ENCODE measurements at regions not wholly inside any gene's neighbourhood (a gene's known extent, or its start where the extent isn't known, plus 50 kb on each side); places are given as distances from the start of the nearest gene placed in this dataset.

DNA sequence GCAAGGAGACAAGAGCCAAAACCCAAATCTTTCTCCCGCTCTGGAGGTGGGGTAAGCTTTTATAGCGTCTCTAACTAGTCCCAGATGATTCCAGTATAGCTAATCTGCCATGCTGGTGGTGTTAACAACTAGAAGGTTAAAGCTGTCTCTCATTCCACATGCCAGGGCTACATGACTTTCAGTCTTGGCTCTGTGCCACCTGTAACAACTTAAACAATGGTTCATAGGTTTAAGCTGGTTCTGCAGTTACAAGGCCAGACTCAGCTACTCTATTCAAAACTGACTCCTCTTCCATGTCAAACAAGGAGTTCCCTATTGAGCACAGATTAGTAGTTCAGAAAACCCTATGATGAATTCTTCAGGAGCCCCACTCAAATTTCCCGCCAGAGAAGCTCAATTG, 128.9 kb downstream of the ELOVL4 start:
- Mint-ChIP-seq H3K36me3 (ENCODE audit: low read depth) (no peaks in the 10 kb centered on the region), H3K4me3 (no peak overlapping the region), H3K27ac (no peak overlapping the region), H3K27me3 (peaks cover 3% of the 10 kb centered on the region), H3K4me1 (no peaks in the 10 kb centered on the region), H3K9me3 (no peaks in the 10 kb centered on the region)
- ATAC-seq (ENCODE audit: low read depth) (no peak), DNase-seq (no peak)
- POLR2A ChIA-PET, result no interaction called here
- CTCF ChIA-PET, result no interaction called here
- intact Hi-C loops (cut with micrococcal nuclease), result no loop called here
- TF ChIP-seq, protein P1, sequence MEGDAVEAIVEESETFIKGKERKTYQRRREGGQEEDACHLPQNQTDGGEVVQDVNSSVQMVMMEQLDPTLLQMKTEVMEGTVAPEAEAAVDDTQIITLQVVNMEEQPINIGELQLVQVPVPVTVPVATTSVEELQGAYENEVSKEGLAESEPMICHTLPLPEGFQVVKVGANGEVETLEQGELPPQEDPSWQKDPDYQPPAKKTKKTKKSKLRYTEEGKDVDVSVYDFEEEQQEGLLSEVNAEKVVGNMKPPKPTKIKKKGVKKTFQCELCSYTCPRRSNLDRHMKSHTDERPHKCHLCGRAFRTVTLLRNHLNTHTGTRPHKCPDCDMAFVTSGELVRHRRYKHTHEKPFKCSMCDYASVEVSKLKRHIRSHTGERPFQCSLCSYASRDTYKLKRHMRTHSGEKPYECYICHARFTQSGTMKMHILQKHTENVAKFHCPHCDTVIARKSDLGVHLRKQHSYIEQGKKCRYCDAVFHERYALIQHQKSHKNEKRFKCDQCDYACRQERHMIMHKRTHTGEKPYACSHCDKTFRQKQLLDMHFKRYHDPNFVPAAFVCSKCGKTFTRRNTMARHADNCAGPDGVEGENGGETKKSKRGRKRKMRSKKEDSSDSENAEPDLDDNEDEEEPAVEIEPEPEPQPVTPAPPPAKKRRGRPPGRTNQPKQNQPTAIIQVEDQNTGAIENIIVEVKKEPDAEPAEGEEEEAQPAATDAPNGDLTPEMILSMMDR (IDR thresholded peaks at IDR 0.05), result no peak

DNA sequence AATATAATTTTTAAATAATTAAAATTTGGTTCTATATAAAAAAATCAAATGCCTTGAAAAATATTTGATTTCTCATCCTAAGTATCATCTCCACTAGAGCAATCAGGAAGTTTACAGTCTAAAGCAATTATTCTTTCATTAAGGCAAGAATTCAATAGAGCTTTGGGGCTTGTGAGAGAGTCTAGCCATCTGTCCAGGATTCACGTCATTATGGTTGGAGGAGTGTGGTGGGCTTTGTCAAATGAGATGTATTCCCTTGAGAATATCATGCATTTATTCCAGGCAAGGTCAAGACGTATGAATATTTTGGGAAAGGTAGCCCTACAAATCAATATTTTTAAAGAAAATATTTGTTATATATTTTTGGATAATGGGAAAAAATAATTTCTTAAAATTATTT, 132.4 kb downstream of the ELOVL4 start:
- DNase-seq (no peak), ATAC-seq (ENCODE audit: low read depth) (no peak)
- no peak overlapping the region for H3K27ac Mint-ChIP-seq
- no peaks in the 10 kb centered on the region for H3K27me3 Mint-ChIP-seq
- no peaks in the 10 kb centered on the region for H3K4me1 Mint-ChIP-seq
- no peaks in the 10 kb centered on the region for H3K9me3 Mint-ChIP-seq
- H3K4me3 Mint-ChIP-seq, result no peak overlapping the region
- intact Hi-C loops (cut with micrococcal nuclease), result loop anchor here (1.0 to 5.0 kb wide), 3 partner anchors 37 to 245 kb away; no protein-coding TSS in a partner anchor
- CTCF ChIA-PET, result interaction anchor here (1.0 to 1.8 kb wide), 3 partner anchors 9 to 35 kb away, joined by 3 to 5 read pairs (median 4); no protein-coding TSS in a partner anchor
- TF ChIP-seq, protein P1 (IDR thresholded peaks at IDR 0.05), result no peak
- H3K36me3 Mint-ChIP-seq (ENCODE audit: low read depth), result no peaks in the 10 kb centered on the region
- POLR2A ChIA-PET, result no interaction called here

DNA sequence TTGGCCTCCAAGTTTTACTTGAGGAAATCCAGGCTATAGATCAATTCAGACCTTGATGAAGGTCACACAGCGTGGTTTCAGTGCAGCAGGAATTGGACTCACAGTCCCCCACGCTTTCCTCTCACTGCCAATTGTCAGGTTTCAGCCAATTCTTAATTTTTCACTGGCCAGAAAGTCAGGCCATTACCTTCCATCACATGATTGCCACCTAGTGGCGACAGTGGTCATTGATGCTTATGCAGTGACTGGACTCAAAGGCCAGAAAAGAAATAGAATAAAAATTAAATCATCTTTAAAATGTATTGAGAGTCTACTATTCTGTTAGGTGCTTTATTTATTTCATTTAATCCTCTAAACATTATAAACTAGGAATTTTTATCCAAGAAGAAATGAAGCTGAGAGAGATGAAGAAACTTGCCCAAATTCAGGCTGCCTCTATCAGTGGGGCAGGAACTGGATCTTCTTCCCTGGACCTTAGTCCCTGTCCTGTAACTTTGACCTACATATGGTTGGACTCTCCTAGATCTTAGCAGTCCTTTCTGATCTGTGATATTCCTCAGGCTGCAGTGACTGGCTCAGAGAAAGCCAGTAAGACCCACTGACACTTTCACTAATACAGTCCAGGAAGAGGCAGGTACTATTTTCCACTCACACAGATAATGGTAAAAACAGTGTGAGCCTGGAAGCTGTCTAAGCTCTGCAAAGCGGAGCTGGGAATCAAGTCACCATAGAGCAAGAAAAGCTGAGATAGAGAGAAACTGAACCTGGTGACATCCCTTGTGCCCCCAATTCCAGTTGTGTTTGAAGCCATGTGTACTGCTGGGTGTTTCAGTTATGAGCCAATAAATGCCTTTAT, 133.3 kb downstream of the ELOVL4 start:
- CTCF ChIA-PET, result interaction anchor here (1.0 to 1.8 kb wide), 3 partner anchors 10 to 34 kb away, joined by 3 to 5 read pairs (median 4); no protein-coding TSS in a partner anchor
- H3K27me3 Mint-ChIP-seq, result no peaks in the 10 kb centered on the region
- no peaks in the 10 kb centered on the region for H3K4me1 Mint-ChIP-seq
- POLR2A ChIA-PET, result no interaction called here
- H3K36me3 Mint-ChIP-seq (ENCODE audit: low read depth), result no peaks in the 10 kb centered on the region
- no peaks in the 10 kb centered on the region for H3K9me3 Mint-ChIP-seq
- H3K27ac Mint-ChIP-seq, result no peak overlapping the region
- ATAC-seq (ENCODE audit: low read depth) (peak; percentile 60), DNase-seq (peak; percentile 22)
- no peak overlapping the region for H3K4me3 Mint-ChIP-seq
- intact Hi-C loops (cut with micrococcal nuclease), result loop anchor here (1.0 to 5.0 kb wide), 3 partner anchors 36 to 244 kb away; no protein-coding TSS in a partner anchor
- TF ChIP-seq, protein P1 (IDR thresholded peaks at IDR 0.05), result no peak

DNA sequence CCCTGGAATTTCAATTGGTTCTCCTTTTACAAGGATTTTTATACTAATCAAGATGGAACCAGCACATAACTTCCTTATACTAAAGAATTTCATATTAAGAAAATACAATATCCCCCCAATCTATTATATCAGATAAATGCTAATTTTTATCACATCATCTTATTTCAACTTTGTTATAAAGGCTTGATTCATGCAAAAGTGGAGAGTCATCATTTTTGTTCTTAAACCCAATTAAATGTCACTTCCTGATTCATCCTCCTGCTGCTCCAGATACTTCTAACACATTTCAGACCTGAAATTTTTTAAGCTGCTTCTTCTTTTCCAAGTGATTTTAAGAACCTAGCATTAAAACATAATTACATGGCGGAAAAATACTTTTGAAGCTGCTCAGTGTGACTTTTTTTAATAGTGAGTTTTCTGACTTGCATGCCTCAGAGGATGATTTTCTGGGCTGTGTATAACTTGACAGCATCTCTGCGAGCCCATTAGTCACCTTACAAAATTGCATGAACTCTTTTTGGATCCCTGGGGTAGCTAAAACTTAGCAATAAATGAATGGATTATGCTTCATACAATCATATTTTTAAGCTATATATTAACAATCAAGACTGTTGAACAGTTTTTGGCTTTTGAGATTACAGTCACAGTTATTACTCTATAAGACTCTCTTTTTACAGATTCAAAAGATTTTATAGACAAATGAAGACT, 134.1 kb downstream of the ELOVL4 start:
- CTCF ChIA-PET, result interaction anchor here (1.3 to 1.8 kb wide), 2 partner anchors 12 to 34 kb away, joined by 4 to 5 read pairs; no protein-coding TSS in a partner anchor
- Mint-ChIP-seq H3K4me3 (no peak overlapping the region), H3K27me3 (peaks cover 4% of the 10 kb centered on the region), H3K27ac (no peak overlapping the region), H3K36me3 (ENCODE audit: low read depth) (no peaks in the 10 kb centered on the region), H3K9me3 (no peaks in the 10 kb centered on the region), H3K4me1 (no peaks in the 10 kb centered on the region)
- ATAC-seq (ENCODE audit: low read depth), result no peak
- DNase-seq, result no peak
- POLR2A ChIA-PET, result no interaction called here
- TF ChIP-seq, protein P1 (IDR thresholded peaks at IDR 0.05), result no peak
- intact Hi-C loops (cut with micrococcal nuclease), result loop anchor here (5.0 kb wide), 1 partner anchor 166 kb away; no protein-coding TSS in a partner anchor

DNA sequence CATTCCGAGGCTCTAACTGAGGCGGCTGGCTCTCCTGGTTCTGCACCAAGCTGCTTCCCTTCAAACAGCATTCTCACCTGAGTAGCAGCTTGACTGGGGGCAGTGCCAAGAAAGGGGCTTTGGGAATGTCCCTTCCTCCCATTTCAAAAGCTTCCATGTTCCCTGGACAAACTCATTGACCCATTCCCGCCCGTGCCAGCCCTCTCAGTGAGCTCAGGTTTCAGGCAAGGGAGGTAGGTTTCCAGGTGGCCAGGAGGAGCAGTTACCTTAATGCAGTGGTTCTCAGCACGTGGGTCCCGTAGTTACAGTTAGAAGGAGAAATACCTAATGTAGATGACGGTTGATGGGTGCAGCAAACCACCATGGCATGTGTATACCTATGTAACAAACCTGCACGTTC, 135.2 kb downstream of the ELOVL4 start:
- TF ChIP-seq, protein P1 (IDR thresholded peaks at IDR 0.05), result no peak
- Mint-ChIP-seq H3K4me3 (no peak overlapping the region), H3K36me3 (ENCODE audit: low read depth) (no peaks in the 10 kb centered on the region), H3K4me1 (no peaks in the 10 kb centered on the region), H3K27ac (no peak overlapping the region), H3K27me3 (peaks cover 8% of the 10 kb centered on the region), H3K9me3 (no peaks in the 10 kb centered on the region)
- ChIA-PET POLR2A (no interaction called here), CTCF (interaction anchor here (1.1 kb wide), 1 partner anchor 34 kb away, joined by 4 read pairs; no protein-coding TSS in a partner anchor)
- DNase-seq (no peak), ATAC-seq (ENCODE audit: low read depth) (no peak)
- intact Hi-C loops (cut with micrococcal nuclease), result loop anchor here (5.0 kb wide), 1 partner anchor 165 kb away; no protein-coding TSS in a partner anchor
